NCI-H82 treated with DMSO at 0.1 percent for 48 hours (cell line): ENCODE measurements at regions not wholly inside any gene's neighbourhood (a gene's known extent, or its start where the extent isn't known, plus 50 kb on each side); places are given as distances from the start of the nearest gene placed in this dataset.
"Not testable (repeated sequence)": the region's sequence is repeated elsewhere in the genome, so short reads cannot be mapped to it uniquely, and the experiment has no call there.

ENCODE experiments used
- DNase-seq: peaks from one replicate; lab custom pipeline; 2025; ENCODE audit not compliant: unreplicated experiment; lab: John Stamatoyannopoulos, UW

- DNase-seq, result no peak
Measured at GRCh38 chr7:46774515-46774914, 807.4 kb downstream of the TNS3 start.

GRCh38 chr7:46772776-46773175 is 809.1 kb downstream of the TNS3 start:
- no peak for DNase-seq

DNA sequence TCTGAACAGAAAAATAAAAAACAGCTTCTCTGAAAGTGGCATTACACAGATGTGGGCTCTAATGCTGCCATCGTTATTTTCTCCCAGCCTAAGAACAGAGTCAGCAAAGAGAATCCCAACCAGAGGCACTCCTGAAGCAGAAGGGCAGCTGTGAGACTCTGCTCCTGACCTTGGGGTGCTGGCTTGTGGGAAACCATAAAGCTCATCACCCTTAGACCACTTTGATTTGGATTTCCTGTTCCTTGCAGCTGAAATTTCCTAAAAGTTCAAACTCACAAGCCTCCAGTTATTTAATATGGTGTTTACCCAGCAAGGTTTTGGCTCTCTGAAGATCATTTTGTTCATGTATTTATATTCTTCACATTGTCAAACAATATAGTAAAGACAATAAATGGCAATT is 814.8 kb downstream of the TNS3 start:
- DNase-seq, result no peak

DNA sequence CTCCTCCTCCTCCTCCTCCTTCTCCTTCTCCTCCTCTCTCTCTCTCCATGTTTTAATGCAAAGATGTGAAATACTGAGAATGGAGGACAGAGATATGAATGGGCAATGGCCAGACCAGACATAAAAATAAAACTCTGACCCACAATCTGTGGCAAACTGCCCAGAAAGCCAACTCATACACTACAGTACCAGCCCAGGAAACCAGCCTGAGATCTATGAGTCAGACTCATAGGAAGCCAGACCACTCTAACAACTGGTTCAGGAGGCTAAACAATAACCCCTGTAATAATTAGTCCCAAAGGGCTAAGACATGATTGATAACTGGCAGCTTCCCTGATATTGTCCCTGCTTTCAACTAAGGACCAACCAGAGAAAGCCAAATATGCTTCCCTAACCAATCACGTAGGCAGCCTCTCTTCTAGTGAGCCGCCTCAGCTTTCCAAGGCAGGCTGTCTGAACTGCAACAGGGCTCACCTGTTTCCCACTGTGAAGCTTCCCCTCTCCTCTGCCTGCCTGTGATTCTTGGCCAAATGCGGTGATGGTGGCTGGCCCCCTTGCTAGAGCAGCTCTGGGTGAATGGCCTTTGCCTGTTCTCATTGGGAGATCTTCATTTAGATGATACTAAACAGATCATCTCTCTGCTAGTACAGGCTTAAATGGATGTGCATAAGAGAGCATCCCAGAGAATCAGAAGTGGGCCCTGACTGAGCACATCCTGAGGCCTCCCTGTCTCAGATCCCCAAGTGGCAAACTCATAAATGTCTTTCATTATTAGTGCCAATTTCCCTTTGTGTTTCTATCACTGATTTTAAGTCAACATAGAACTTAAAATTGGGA is 817.6 kb downstream of the TNS3 start:
- DNase-seq, result no peak

GRCh38 chr7:46763344-46763743 is 818.6 kb downstream of the TNS3 start:
- DNase-seq, result no peak

- DNase-seq, result no peak
Measured at GRCh38 chr7:46759711-46760480, 822.0 kb downstream of the TNS3 start.

DNA sequence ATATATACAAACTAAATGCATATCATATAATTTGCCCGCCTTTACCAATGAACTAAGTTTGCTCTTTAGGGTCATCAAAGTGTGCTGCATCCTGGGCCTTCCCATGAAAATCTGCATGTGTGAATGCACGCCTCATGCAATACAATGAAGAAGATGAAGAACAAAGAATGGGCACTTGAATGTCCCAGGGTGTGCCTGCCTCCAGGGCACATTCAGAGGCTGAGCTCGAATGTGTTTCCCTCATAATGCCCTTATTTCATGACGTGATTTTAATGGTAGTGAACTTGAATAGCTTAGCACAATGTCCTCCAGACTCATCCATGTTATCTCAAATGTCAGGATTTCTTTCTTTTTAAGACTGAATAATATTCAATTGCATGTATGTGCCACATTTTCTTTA is 824.9 kb downstream of the TNS3 start:
- DNase-seq, result no peak

DNA sequence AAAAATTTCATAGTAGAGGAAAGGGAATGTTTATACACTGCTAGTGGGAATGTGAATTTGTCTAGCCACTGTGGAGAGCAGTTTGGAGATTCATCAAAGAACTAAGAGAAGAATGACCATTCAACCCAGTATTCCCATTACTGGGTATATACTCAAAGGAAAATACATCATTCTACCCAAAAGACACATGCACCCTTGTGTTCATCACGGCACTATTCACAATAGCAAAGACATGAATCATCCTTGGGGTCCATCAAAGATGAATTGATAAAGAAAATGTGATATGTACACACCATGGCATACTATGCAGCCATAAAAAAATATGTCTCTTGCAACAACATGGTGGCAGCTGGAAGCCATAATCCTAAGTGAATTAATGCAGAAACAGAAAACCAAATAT is 825.7 kb downstream of the TNS3 start:
- DNase-seq, result no peak

DNA sequence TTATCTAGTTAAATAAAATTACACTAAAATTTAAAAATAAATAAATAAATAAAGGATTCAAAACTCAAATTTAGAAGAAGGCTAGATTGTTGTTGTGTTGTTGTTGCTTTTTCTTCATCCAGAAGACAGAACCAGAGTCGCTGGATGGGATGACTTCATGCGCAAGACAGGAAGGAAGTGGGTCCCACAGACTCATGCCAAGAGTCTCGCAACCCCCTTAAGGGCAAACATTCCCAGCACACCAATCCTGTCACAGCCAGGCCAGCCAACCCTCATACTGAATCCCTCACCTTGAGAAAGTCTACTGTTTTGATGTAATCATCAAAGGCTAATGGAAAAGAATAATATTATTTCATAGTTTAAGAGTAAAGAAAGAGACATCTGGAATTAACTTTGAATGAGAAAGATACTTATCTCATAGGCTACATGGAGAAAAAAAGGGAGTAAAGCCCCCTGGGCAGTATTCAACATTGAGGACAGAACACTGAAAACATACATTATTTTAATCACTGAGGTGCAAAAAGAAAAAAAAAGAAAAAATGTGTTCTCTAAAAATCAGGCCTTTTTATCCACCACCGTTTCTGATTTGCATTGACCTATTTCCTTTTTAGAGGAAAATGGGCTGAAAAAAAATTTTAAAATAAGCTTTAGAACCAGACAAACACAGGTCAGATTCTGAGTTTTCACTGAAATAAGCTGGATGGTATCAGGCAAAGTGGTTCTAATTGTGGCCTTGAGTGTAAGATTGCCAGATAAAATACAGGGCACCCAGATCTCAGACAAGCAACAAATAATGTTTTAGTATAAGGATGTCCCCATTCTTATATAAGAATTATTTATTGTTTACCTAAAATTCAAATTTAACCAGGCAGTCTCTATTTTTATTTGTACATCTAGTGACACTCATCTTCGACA is 826.5 kb downstream of the TNS3 start:
- no peak for DNase-seq

- DNase-seq, result no peak
Measured at GRCh38 chr7:46754140-46754720, 827.7 kb downstream of the TNS3 start.

GRCh38 chr7:46753662-46754061 is 828.2 kb downstream of the TNS3 start:
- DNase-seq, result no peak

GRCh38 chr7:46752881-46753366 is 829.0 kb downstream of the TNS3 start:
- DNase-seq, result no peak

DNA sequence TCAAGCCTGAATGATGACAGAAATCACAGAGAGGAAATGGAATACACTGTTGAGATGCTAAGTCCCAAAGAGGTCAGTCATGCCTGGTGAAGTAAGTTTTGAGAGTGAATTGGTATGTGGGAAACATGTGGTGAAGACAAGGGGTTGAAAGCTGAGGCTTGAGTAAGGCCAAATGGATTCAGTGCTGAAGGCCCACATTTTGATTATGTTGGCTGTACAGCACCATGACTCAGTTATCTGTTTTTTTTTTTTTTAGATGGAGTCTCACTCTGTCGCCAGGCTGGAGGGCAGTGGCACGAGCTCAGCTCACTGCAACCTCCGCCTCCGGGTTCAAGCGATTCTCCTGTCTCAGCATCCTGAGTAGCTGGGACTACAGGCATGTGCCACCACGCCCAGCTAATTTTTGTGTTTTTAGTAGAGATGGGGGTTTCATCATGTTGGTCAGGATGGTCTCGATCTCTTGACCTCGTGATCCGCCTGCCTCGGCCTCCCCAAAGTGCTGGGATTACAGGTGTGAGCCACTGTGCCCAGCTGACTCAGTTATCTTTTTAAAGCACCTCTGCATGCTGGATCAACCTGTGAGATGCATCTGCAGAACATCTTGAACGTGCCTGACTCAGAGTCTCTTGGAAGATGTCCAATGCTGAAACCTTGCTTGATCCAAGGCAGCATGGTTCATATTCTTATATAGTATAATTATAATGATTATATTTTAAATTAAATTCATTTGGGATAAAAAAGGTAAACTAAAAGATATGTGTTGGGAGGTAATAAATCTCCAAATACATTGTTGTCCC is 829.8 kb downstream of the TNS3 start:
- not testable (repeated sequence) for DNase-seq

GRCh38 chr7:46751471-46751870 is 830.4 kb upstream of the IGFBP3 start:
- no peak for DNase-seq

- no peak for DNase-seq
Measured at GRCh38 chr7:46750321-46750865, 829.3 kb upstream of the IGFBP3 start.

DNA sequence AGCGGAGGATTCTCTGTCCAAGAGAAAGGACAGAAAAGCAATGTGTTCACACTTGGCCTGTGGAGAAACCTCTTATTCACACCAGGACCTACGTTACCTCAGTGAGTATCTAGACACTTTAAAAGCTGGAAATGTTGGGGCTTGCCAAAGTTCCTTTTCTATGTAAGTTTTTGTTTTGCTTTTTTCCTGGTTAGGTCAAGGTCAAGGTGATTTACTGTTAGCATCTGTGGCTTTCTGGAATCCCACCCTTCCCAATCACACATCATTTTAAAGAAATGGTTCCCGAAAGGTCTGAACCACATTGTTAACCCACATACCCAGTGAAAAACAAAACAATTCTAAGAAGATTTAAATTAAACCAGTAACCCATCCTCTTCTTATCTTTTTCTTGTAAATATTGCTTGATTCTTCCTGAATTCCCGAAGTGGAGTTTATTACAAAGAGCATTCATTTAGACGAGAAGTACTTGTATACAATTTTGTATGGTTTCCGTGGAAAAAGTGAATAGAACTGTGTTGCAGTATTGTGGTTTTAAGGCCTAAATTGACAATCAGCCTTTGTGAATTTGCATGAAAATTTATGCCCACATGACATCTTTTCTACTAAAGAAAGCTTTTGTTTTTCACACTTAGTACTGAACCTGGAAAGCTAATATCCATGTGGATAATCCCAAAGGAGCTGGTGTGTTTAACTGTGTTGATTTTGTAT is 827.0 kb upstream of the IGFBP3 start:
- no peak for DNase-seq

DNA sequence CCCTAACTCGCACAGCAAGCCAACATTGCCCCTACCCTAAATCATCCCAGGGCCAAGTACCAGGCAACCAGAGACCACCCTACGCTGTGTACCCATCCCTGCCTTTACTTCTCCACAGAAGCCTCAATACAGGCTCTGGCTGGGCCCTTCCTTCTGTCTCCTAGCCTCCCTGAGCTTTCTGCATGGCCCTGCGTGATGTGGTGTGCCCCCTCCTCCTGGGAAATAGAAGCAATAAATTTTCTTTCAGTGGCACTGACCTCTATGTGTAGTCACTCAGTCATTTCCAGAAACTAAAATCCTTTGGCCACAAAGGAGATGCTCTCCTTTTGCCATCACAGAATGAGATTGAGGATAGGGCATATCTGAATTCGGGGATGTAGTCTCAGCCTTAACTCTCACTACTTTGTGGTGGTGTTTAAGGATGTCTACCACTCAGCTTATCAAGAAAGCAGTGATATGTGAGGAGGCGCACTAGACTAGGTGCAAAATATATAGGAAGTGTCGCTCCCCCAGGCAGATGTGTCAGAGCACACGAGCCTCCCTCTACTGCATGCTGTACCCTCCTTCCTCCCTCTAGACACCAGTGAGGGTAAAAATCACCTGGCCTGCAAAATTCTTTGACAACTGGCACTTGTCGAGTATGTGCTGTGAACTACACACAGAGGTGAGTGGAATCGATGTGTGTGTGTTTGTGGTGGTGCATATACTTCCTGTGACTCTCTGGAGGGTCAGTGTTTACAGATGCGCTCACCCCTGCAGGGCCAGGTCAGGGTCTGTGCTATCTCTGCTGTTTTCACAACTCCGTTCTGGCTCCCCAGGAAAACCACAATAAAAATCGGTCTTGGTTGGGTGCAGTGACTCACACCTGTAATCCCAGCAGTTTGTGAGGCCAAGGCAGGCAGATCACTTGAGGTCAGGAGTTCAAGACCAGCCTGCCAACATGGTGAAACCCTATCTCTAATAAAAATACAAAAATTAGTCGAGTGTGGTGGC is 825.9 kb upstream of the IGFBP3 start:
- no peak for DNase-seq

DNA sequence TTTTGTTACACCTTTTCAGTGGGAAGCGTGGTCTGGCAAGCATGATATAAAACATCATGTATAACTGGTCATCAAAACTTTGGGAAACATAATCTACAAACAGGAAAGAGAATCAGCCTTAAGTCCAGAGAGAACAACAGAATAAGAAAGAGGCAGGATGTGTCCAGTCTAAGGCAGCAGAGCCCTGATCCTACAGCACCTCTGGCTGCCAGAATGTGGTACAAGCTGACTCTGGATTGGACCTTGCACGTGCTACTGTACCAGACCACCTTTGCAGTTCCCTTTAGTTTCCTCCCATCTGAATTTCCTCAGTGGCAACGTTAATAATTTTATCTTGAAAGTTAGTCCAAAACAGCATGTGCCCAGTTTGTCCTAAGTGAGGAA is 824.6 kb upstream of the IGFBP3 start:
- no peak for DNase-seq
